ENCODE measurements at regions not wholly inside any gene's neighbourhood (a gene's known extent, or its start where the extent isn't known, plus 50 kb on each side); places are given as distances from the start of the nearest gene placed in this dataset.

- TF ChIP-seq, protein P1, sequence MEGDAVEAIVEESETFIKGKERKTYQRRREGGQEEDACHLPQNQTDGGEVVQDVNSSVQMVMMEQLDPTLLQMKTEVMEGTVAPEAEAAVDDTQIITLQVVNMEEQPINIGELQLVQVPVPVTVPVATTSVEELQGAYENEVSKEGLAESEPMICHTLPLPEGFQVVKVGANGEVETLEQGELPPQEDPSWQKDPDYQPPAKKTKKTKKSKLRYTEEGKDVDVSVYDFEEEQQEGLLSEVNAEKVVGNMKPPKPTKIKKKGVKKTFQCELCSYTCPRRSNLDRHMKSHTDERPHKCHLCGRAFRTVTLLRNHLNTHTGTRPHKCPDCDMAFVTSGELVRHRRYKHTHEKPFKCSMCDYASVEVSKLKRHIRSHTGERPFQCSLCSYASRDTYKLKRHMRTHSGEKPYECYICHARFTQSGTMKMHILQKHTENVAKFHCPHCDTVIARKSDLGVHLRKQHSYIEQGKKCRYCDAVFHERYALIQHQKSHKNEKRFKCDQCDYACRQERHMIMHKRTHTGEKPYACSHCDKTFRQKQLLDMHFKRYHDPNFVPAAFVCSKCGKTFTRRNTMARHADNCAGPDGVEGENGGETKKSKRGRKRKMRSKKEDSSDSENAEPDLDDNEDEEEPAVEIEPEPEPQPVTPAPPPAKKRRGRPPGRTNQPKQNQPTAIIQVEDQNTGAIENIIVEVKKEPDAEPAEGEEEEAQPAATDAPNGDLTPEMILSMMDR (conservative IDR thresholded peaks at IDR 0.05): no peak
- no peak for TF ChIP-seq ZFX (IDR thresholded peaks at IDR 0.05)
These were observed 171.8 kb upstream of the CLNK start for GRCh38 chr4:10856271-10856782.
